GM23248 (cell line): ENCODE measurements at regions not wholly inside any gene's neighbourhood (a gene's known extent, or its start where the extent isn't known, plus 50 kb on each side); places are given as distances from the start of the nearest gene placed in this dataset.

Experiments
- EZH2 ChIP-seq: fragments of 200-600 bp; sonication (generic); IDR thresholded peaks from 2 replicates; pipeline ENCODE4 v1.6.1; 2018; ENCODE audit warnings: antibody characterized with exemption, mild to moderate bottlenecking; ENCODE audit not compliant: insufficient read depth, poor library complexity, severe bottlenecking
- EZH2phosphoT487 ChIP-seq: fragments of 200-600 bp; sonication (generic); IDR thresholded peaks from 2 replicates; pipeline ENCODE4 v1.6.1; 2018; ENCODE audit warnings: antibody characterized with exemption, moderate library complexity, mild to moderate bottlenecking, low read depth; ENCODE audit not compliant: insufficient read depth

GRCh38 chr13:22700246-22700887 is 480.4 kb upstream of the SGCG start:
- TF ChIP-seq EZH2 (no peak), EZH2phosphoT487 (no peak)
